SK-N-SH treated with all-trans-retinoic acid at 6 μM for 48 hours (cell line): ENCODE measurements at regions not wholly inside any gene's neighbourhood (a gene's known extent, or its start where the extent isn't known, plus 50 kb on each side); places are given as distances from the start of the nearest gene placed in this dataset.

Experiments
- ATAC-seq: fragments of 200-7000 bp; cut with Tn5 transposase; 3 replicates; pipeline ENCODE4 v1.9.1; 2020; ENCODE audit warnings: mild to moderate bottlenecking, moderate library complexity
- ARNTL ChIP-seq: fragments of 450-650 bp; formaldehyde crosslinking; IDR thresholded peaks from 2 replicates; pipeline ENCODE4 v1.5.0; 2020; ENCODE audit warnings: low read depth, mild to moderate bottlenecking, moderate library complexity, borderline replicate concordance
- BACH2 ChIP-seq: fragments of 250-450 bp; sonication (Bioruptor Pico); IDR thresholded peaks from 2 replicates; pipeline ENCODE4 v1.9.0; 2021; ENCODE audit warnings: mild to moderate bottlenecking, borderline replicate concordance
- CSDC2 ChIP-seq: fragments of 250-450 bp; sonication (Bioruptor Pico); IDR thresholded peaks from 2 replicates; pipeline ENCODE4 v1.5.0; 2020; ENCODE audit warnings: mild to moderate bottlenecking, moderate library complexity
- CSRNP3 ChIP-seq: fragments of 250-450 bp; sonication (Bioruptor Pico); IDR thresholded peaks from 2 replicates; pipeline ENCODE4 v1.5.1; 2021; ENCODE audit warnings: mild to moderate bottlenecking, moderate library complexity
- ESRRG ChIP-seq: fragments of 250-450 bp; sonication (Bioruptor Pico); IDR thresholded peaks from 2 replicates; pipeline ENCODE4 v1.6.1; 2021; ENCODE audit warnings: mild to moderate bottlenecking
- GLIS3 ChIP-seq: fragments of 250-450 bp; sonication (Bioruptor Pico); IDR thresholded peaks from 2 replicates; pipeline ENCODE4 v1.5.0; 2020; ENCODE audit warnings: mild to moderate bottlenecking, moderate library complexity
- ISL1 ChIP-seq: fragments of 250-450 bp; sonication (Bioruptor Pico); IDR thresholded peaks from 2 replicates; pipeline ENCODE4 v2.1.2; 2022; ENCODE audit warnings: mild to moderate bottlenecking, moderate library complexity
- PPARA ChIP-seq: fragments of 250-450 bp; sonication (Bioruptor Pico); IDR thresholded peaks from 2 replicates; pipeline ENCODE4 v1.5.0; 2020; ENCODE audit warnings: mild to moderate bottlenecking, borderline replicate concordance
- RARB ChIP-seq: fragments of 250-450 bp; sonication (Bioruptor Pico); IDR thresholded peaks from 2 replicates; pipeline ENCODE4 v1.8.0; 2021; ENCODE audit warnings: mild to moderate bottlenecking, moderate library complexity
- SNAI2 ChIP-seq: fragments of 250-450 bp; sonication (Bioruptor Pico); IDR thresholded peaks from 2 replicates; pipeline ENCODE4 v1.5.0; 2020; ENCODE audit warnings: mild to moderate bottlenecking, moderate library complexity
- TCF4 ChIP-seq: fragments of 250-450 bp; sonication (Bioruptor Pico); IDR thresholded peaks from 2 replicates; pipeline ENCODE4 v1.8.0; 2021; ENCODE audit warnings: mild to moderate bottlenecking, moderate library complexity, borderline replicate concordance
- TOX ChIP-seq: fragments of 250-450 bp; sonication (Bioruptor Pico); IDR thresholded peaks from 2 replicates; pipeline ENCODE4 v1.8.0; 2021; ENCODE audit warnings: mild to moderate bottlenecking, moderate library complexity, borderline replicate concordance
- ZC3H10 ChIP-seq: fragments of 250-450 bp; sonication (Bioruptor Pico); IDR thresholded peaks from 2 replicates; pipeline ENCODE4 v1.5.1; 2021; ENCODE audit warnings: mild to moderate bottlenecking, moderate library complexity
- ZFP3 ChIP-seq: fragments of 250-450 bp; sonication (Bioruptor Pico); IDR thresholded peaks from 2 replicates; pipeline ENCODE4 v1.5.0; 2020; ENCODE audit warnings: mild to moderate bottlenecking, moderate library complexity
- ZFP30 ChIP-seq: fragments of 450-650 bp; formaldehyde crosslinking; IDR thresholded peaks from 2 replicates; pipeline ENCODE4 v1.5.0; 2022; ENCODE audit warnings: mild to moderate bottlenecking, moderate library complexity
- ZNF565 ChIP-seq: fragments of 450-650 bp; formaldehyde crosslinking; conservative IDR thresholded peaks from 2 replicates; pipeline ENCODE4 v1.5.0; 2020; ENCODE audit warnings: low read depth, mild to moderate bottlenecking, moderate library complexity
- ZNF70 ChIP-seq: fragments of 450-650 bp; formaldehyde crosslinking; IDR thresholded peaks from 2 replicates; pipeline ENCODE4 v1.5.0; 2020; ENCODE audit warnings: mild to moderate bottlenecking, moderate library complexity
- ZNF8 ChIP-seq: fragments of 450-650 bp; formaldehyde crosslinking; IDR thresholded peaks from 2 replicates; pipeline ENCODE4 v1.5.0; 2020; ENCODE audit warnings: mild to moderate bottlenecking, moderate library complexity
- TF ChIP-seq, protein P1 (sequence below): fragments of 250-450 bp; sonication (Bioruptor Pico); IDR thresholded peaks from 2 replicates; pipeline ENCODE4 v1.8.0; 2021; ENCODE audit warnings: low read depth, mild to moderate bottlenecking, moderate library complexity, borderline replicate concordance
- TF ChIP-seq, protein P2 (sequence below): fragments of 250-450 bp; sonication (Bioruptor Pico); IDR thresholded peaks from 2 replicates; pipeline ENCODE4 v1.5.1; 2020; ENCODE audit warnings: low read depth, mild to moderate bottlenecking, moderate library complexity
- TF ChIP-seq, protein P3 (sequence below): fragments of 250-450 bp; sonication (Bioruptor Pico); IDR thresholded peaks from 2 replicates; pipeline ENCODE4 v1.5.0; 2020; ENCODE audit warnings: mild to moderate bottlenecking, moderate library complexity

GRCh38 chr1:219990782-219991510, 55.4 kb downstream of the EPRS1 start:
- no peak for TF ChIP-seq RARB (CRISPR knock-in tag)
- 0 out of 2 replicates have a peak, but pooled peaks have one; percentile 11 for TF ChIP-seq TOX
- ATAC-seq, result peak; percentile 72

DNA sequence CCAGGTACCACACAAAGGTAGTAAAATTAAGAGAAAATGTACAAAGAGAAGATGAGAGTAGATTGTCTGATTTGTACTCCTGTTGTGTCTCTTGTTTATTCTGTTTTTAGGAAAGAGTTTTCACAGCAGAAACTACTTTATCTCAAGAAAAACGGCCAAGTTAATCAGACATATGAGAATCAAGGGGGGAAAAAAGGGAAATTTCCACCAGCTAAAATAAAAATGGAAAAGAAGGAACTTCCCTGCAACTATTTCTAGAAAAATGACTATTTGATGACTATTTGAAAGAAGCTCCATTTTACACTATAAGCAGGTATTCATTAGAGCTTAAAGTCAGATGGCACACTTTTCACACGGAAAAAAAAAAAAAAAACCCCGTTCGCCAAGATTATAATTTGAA, 56.5 kb downstream of the EPRS1 start:
- TF ChIP-seq TCF4, result no peak
- TF ChIP-seq ZC3H10 (CRISPR knock-in tag), result 0 out of 2 replicates have a peak, but pooled peaks have one; percentile 17
- no peak for ATAC-seq

- no peak for ATAC-seq
- TF ChIP-seq RARB (CRISPR knock-in tag), result no peak
- TF ChIP-seq ZNF565, result no peak
- TF ChIP-seq, protein P1, sequence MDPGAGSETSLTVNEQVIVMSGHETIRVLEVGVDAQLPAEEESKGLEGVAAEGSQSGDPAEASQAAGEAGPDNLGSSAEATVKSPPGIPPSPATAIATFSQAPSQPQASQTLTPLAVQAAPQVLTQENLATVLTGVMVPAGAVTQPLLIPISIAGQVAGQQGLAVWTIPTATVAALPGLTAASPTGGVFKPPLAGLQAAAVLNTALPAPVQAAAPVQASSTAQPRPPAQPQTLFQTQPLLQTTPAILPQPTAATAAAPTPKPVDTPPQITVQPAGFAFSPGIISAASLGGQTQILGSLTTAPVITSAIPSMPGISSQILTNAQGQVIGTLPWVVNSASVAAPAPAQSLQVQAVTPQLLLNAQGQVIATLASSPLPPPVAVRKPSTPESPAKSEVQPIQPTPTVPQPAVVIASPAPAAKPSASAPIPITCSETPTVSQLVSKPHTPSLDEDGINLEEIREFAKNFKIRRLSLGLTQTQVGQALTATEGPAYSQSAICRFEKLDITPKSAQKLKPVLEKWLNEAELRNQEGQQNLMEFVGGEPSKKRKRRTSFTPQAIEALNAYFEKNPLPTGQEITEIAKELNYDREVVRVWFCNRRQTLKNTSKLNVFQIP, result no peak
- TF ChIP-seq, all 23 proteins: peak for 0
Measured at GRCh38 chr1:219988818-219989217, 57.5 kb downstream of the EPRS1 start.

GRCh38 chr1:219988387-219988786, 57.9 kb downstream of the EPRS1 start:
- no peak for ATAC-seq
- TF ChIP-seq ZFP30, result no peak
- no peak for TF ChIP-seq ZNF565
- TF ChIP-seq SNAI2 (CRISPR knock-in tag), result no peak
- TF ChIP-seq ISL1 (CRISPR knock-in tag), result no peak
- TF ChIP-seq RARB (CRISPR knock-in tag), result no peak
- TF ChIP-seq CSDC2, result no peak
- TF ChIP-seq CSRNP3 (CRISPR knock-in tag), result no peak
- no peak for TF ChIP-seq ZNF8
- no peak for TF ChIP-seq GLIS3 (CRISPR knock-in tag)
- no peak for TF ChIP-seq TOX
- no peak for TF ChIP-seq TCF4
- TF ChIP-seq, protein P1, result no peak
- no peak for TF ChIP-seq BACH2
- TF ChIP-seq ZFP3 (CRISPR knock-in tag), result no peak
- TF ChIP-seq ARNTL (CRISPR knock-in tag), result no peak
- TF ChIP-seq, protein P2, sequence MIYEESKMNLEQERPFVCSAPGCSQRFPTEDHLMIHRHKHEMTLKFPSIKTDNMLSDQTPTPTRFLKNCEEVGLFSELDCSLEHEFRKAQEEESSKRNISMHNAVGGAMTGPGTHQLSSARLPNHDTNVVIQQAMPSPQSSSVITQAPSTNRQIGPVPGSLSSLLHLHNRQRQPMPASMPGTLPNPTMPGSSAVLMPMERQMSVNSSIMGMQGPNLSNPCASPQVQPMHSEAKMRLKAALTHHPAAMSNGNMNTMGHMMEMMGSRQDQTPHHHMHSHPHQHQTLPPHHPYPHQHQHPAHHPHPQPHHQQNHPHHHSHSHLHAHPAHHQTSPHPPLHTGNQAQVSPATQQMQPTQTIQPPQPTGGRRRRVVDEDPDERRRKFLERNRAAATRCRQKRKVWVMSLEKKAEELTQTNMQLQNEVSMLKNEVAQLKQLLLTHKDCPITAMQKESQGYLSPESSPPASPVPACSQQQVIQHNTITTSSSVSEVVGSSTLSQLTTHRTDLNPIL (CRISPR knock-in tag), result no peak
- TF ChIP-seq, protein P3, sequence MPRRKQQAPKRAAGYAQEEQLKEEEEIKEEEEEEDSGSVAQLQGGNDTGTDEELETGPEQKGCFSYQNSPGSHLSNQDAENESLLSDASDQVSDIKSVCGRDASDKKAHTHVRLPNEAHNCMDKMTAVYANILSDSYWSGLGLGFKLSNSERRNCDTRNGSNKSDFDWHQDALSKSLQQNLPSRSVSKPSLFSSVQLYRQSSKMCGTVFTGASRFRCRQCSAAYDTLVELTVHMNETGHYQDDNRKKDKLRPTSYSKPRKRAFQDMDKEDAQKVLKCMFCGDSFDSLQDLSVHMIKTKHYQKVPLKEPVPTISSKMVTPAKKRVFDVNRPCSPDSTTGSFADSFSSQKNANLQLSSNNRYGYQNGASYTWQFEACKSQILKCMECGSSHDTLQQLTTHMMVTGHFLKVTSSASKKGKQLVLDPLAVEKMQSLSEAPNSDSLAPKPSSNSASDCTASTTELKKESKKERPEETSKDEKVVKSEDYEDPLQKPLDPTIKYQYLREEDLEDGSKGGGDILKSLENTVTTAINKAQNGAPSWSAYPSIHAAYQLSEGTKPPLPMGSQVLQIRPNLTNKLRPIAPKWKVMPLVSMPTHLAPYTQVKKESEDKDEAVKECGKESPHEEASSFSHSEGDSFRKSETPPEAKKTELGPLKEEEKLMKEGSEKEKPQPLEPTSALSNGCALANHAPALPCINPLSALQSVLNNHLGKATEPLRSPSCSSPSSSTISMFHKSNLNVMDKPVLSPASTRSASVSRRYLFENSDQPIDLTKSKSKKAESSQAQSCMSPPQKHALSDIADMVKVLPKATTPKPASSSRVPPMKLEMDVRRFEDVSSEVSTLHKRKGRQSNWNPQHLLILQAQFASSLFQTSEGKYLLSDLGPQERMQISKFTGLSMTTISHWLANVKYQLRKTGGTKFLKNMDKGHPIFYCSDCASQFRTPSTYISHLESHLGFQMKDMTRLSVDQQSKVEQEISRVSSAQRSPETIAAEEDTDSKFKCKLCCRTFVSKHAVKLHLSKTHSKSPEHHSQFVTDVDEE, result no peak
- TF ChIP-seq ZNF70 (CRISPR knock-in tag), result no peak

GRCh38 chr1:219987325-219987724, 59.0 kb upstream of the SLC30A10 start:
- TF ChIP-seq, protein P3, result no peak
- TF ChIP-seq ISL1 (CRISPR knock-in tag), result no peak
- TF ChIP-seq ZNF70 (CRISPR knock-in tag), result no peak
- no peak for TF ChIP-seq PPARA
- TF ChIP-seq CSRNP3 (CRISPR knock-in tag), result no peak
- TF ChIP-seq ARNTL (CRISPR knock-in tag), result no peak
- TF ChIP-seq ESRRG (CRISPR knock-in tag), result no peak
- ATAC-seq, result no peak
